H1 (cell line): ENCODE measurements at regions not wholly inside any gene's neighbourhood (a gene's known extent, or its start where the extent isn't known, plus 50 kb on each side); places are given as distances from the start of the nearest gene placed in this dataset.

Source experiments
- CTCF ChIA-PET: fragments of 300-600 bp; sonication (Branson Sonifier 250); formaldehyde crosslinking; loops from one replicate; lab custom pipeline; 2021; ENCODE audit not compliant: partially characterized antibody; lab: Charles Lee
- POLR2A ChIA-PET: fragments of 300-600 bp; sonication (Branson Sonifier 250); formaldehyde crosslinking; loops from one replicate; lab custom pipeline; 2021; ENCODE audit warnings: inconsistent platforms; ENCODE audit not compliant: partially characterized antibody; lab: Charles Lee
- DNase-seq, 2 experiments: peaks; one replicate each; pipeline versions ENCODE4 v3.0.0 to v3.0.0-alpha.2; 2010 to 2022; ENCODE audit warnings: low spot score in 2 of 2, low read depth in 1 of 2, mixed read lengths in 1 of 2
- FAIRE-seq: peaks from 2 replicates; lab custom pipeline; 2011; peaks lifted over from hg19 to GRCh38; lab: Jason Lieb, UNC
- H2AFZ ChIP-seq: 2 replicates; pipeline ENCODE4 v1.8.1; 2012; ENCODE audit warnings: low read length, inconsistent platforms
- H2AK5ac ChIP-seq: 2 replicates; pipeline ENCODE4 v1.6.1; 2013; ENCODE audit warnings: low read depth, low read length
- H2BK120ac ChIP-seq: replicated peaks from 2 replicates; pipeline ENCODE3; 2013; ENCODE audit warnings: low read depth, low read length, inconsistent platforms
- H2BK12ac ChIP-seq: 2 replicates; pipeline ENCODE4 v1.6.1; 2013; ENCODE audit warnings: low read depth, low read length
- H2BK15ac ChIP-seq: 2 replicates; pipeline ENCODE4 v1.6.1; 2013; ENCODE audit warnings: low read length
- H2BK20ac ChIP-seq: 2 replicates; pipeline ENCODE4 v1.6.1; 2013; ENCODE audit warnings: low read length
- H2BK5ac ChIP-seq: 2 replicates; pipeline ENCODE4 v1.6.1; 2013; ENCODE audit warnings: low read depth, low read length
- H3K14ac ChIP-seq: 2 replicates; pipeline ENCODE4 v1.6.1; 2013; ENCODE audit warnings: inconsistent platforms; ENCODE audit not compliant: insufficient read length
- H3K18ac ChIP-seq: 2 replicates; pipeline ENCODE4 v1.6.1; 2013; ENCODE audit warnings: low read length; ENCODE audit errors: extremely low read depth
- H3K23ac ChIP-seq: 2 replicates; pipeline ENCODE4 v1.6.1; 2013; ENCODE audit warnings: inconsistent platforms; ENCODE audit not compliant: insufficient read length
- H3K23me2 ChIP-seq: 2 replicates; pipeline ENCODE4 v1.6.1; 2013; ENCODE audit warnings: low read depth, low read length
- H3K27ac ChIP-seq: 2 replicates; pipeline ENCODE4 v1.6.1; 2011; ENCODE audit warnings: low read depth, low read length, inconsistent platforms
- H3K27me3 ChIP-seq, 4 experiments: replicated peaks in 1 of 4; 1 replicate in 1 of 4; 2 replicates in 3 of 4; pipeline versions ENCODE4 v1.6.1 to v1.8.1; 2011 to 2013; ENCODE audit warnings: low read length in 3 of 4, mild to moderate bottlenecking in 3 of 4, inconsistent platforms in 2 of 4, mixed read lengths in 2 of 4, moderate library complexity in 1 of 4; ENCODE audit not compliant: control insufficient read depth in 3 of 4, insufficient read depth in 3 of 4; ENCODE audit errors: extremely low read depth in 1 of 4
- H3K36me3 ChIP-seq, 4 experiments: 2 replicates each; pipeline versions ENCODE4 v1.6.1 to v1.8.1; 2011 to 2013; ENCODE audit warnings: mild to moderate bottlenecking in 4 of 4, low read length in 3 of 4, moderate library complexity in 2 of 4, control low read depth in 1 of 4, inconsistent platforms in 1 of 4; ENCODE audit not compliant: insufficient read depth in 4 of 4, control insufficient read depth in 2 of 4
- H3K4ac ChIP-seq: replicated peaks from 2 replicates; pipeline ENCODE3; 2013; ENCODE audit warnings: low read length, low read depth, mixed read lengths, inconsistent platforms; ENCODE audit not compliant: insufficient read length
- H3K4me1 ChIP-seq, 4 experiments: replicated peaks in 1 of 4; 1 replicate in 1 of 4; 2 replicates in 3 of 4; pipeline versions ENCODE4 v1.6.1 to v1.8.1; 2011 to 2013; ENCODE audit warnings: low read length in 3 of 4, inconsistent platforms in 2 of 4, mixed read lengths in 1 of 4; ENCODE audit not compliant: insufficient read depth in 4 of 4, control insufficient read depth in 3 of 4
- H3K4me2 ChIP-seq, 2 experiments: 2 replicates each; pipeline versions ENCODE4 v1.6.1 to v1.8.1; 2011 to 2013; ENCODE audit warnings: low read depth in 2 of 2, low read length in 2 of 2, control low read depth in 1 of 2, inconsistent platforms in 1 of 2, mild to moderate bottlenecking in 1 of 2; ENCODE audit not compliant: insufficient read depth in 1 of 2
- H3K4me3 ChIP-seq, 4 experiments: fragments of 200-600, 300-600 bp in 1 of 4; sonication (generic), shearing (Covaris generic), sonication (Bioruptor Twin) in 1 of 4; 2 replicates each; pipeline versions ENCODE4 v1.5.1 to v1.8.1; 2011 to 2016; ENCODE audit warnings: low read length in 4 of 4, low read depth in 3 of 4, control low read depth in 2 of 4, inconsistent platforms in 2 of 4, mild to moderate bottlenecking in 2 of 4, mixed read lengths in 1 of 4, moderate library complexity in 1 of 4; ENCODE audit not compliant: insufficient read depth in 2 of 4; ENCODE audit errors: extremely low read depth in 1 of 4
- H3K56ac ChIP-seq: replicated peaks from 2 replicates; pipeline ENCODE3; 2013; ENCODE audit warnings: low read depth, mild to moderate bottlenecking, mixed read lengths, low read length, inconsistent platforms; ENCODE audit not compliant: insufficient read length
- H3K79me1 ChIP-seq: 2 replicates; pipeline ENCODE4 v1.6.1; 2013; ENCODE audit warnings: low read depth, low read length, control low read depth
- H3K79me2 ChIP-seq, 2 experiments: 2 replicates each; pipeline versions ENCODE4 v1.6.1 to v1.8.1; 2012 to 2013; ENCODE audit warnings: low read length in 2 of 2, mild to moderate bottlenecking in 2 of 2, inconsistent platforms in 1 of 2; ENCODE audit not compliant: insufficient read depth in 2 of 2, control insufficient read depth in 1 of 2
- H3K9ac ChIP-seq, 4 experiments: replicated peaks in 1 of 4; 1 replicate in 1 of 4; 2 replicates in 3 of 4; pipeline versions ENCODE4 v1.6.1 to v1.8.1; 2011 to 2013; ENCODE audit warnings: low read depth in 3 of 4, low read length in 3 of 4, control low read depth in 2 of 4, mild to moderate bottlenecking in 2 of 4, moderate library complexity in 2 of 4, inconsistent platforms in 1 of 4; ENCODE audit errors: extremely low read depth in 1 of 4
- H3K9me3 ChIP-seq, 2 experiments: 2 replicates each; pipeline versions ENCODE4 v1.6.1 to v1.8.1; 2012 to 2013; ENCODE audit warnings: mild to moderate bottlenecking in 2 of 2, moderate library complexity in 2 of 2, control low read depth in 1 of 2, inconsistent platforms in 1 of 2, low read depth in 1 of 2, low read length in 1 of 2, mixed read lengths in 1 of 2; ENCODE audit not compliant: insufficient read depth in 2 of 2
- H4K20me1 ChIP-seq, 2 experiments: replicated peaks in 1 of 2; 2 replicates each; pipeline versions ENCODE3 to v1.8.1; 2011 to 2013; ENCODE audit warnings: inconsistent platforms in 2 of 2, low read length in 2 of 2, mild to moderate bottlenecking in 1 of 2; ENCODE audit not compliant: insufficient read depth in 2 of 2, control insufficient read depth in 1 of 2
- H4K5ac ChIP-seq: 2 replicates; pipeline ENCODE4 v1.6.1; 2013; ENCODE audit warnings: low read length, low read depth, mixed read lengths, inconsistent platforms; ENCODE audit not compliant: insufficient read length
- H4K8ac ChIP-seq: 2 replicates; pipeline ENCODE4 v1.8.0; 2013; ENCODE audit warnings: mild to moderate bottlenecking, moderate library complexity, low read length, inconsistent platforms; ENCODE audit not compliant: insufficient read depth; ENCODE audit errors: extremely low read depth
- H4K91ac ChIP-seq: replicated peaks from 2 replicates; pipeline ENCODE3; 2013; ENCODE audit warnings: low read length, mixed read lengths, inconsistent platforms; ENCODE audit not compliant: insufficient read length
- CBX8 ChIP-seq: fragments of 300-800, 300-1000 bp; sonication (generic); IDR thresholded peaks from 2 replicates; pipeline ENCODE4 v1.7.1; 2016; ENCODE audit warnings: low read depth, low read length, borderline replicate concordance
- CHD2 ChIP-seq: IDR thresholded peaks from 2 replicates; pipeline ENCODE4 v1.6.1; 2012; ENCODE audit warnings: low read length, improper control_type of control experiment
- CREB1 ChIP-seq: IDR thresholded peaks from 2 replicates; pipeline ENCODE4 v1.6.1; 2012; ENCODE audit warnings: inconsistent platforms
- JUN ChIP-seq: IDR thresholded peaks from 2 replicates; pipeline ENCODE4 v1.6.1; 2011; ENCODE audit warnings: low read depth, mild to moderate bottlenecking, improper control_type of control experiment, low read length
- KDM4A ChIP-seq: IDR thresholded peaks from one replicate; pipeline ENCODE4 v1.7.1; 2012; ENCODE audit warnings: low read depth, mild to moderate bottlenecking, moderate library complexity, low read length, inconsistent platforms; ENCODE audit not compliant: severe bottlenecking
- POLR2AphosphoS5 ChIP-seq: IDR thresholded peaks from 2 replicates; pipeline ENCODE4 v1.6.1; 2011; ENCODE audit warnings: low read depth, low read length
- RBBP5 ChIP-seq: IDR thresholded peaks from 2 replicates; pipeline ENCODE4 v1.7.1; 2012; ENCODE audit warnings: low read depth, mild to moderate bottlenecking, inconsistent platforms, low read length, moderate library complexity, borderline replicate concordance
- SIX5 ChIP-seq: IDR thresholded peaks from 2 replicates; pipeline ENCODE4 v1.6.1; 2011; ENCODE audit warnings: mild to moderate bottlenecking, low read depth, low read length
- SP2 ChIP-seq: IDR thresholded peaks from 2 replicates; pipeline ENCODE4 v1.6.1; 2012; ENCODE audit warnings: mild to moderate bottlenecking, low read length, inconsistent platforms
- WGBS, 2 experiments: shearing (Covaris generic) in 1 of 2; methylation state at CpG; one replicate each; pipeline versions ENCODE4 v1.1.6 to v1.1.7; 2013 to 2015; ENCODE audit warnings: low lambda C conversion rate in 2 of 2, mixed read lengths in 2 of 2, inconsistent platforms in 1 of 2, low coverage in 1 of 2, missing lambda C conversion rate in 1 of 2; ENCODE audit not compliant: insufficient replicate concordance in 2 of 2, insufficient coverage in 1 of 2, insufficient read length in 1 of 2; ENCODE audit errors: extremely low coverage in 1 of 2, missing lambda C conversion rate in 1 of 2; 5-methylcytosine and 5-hydroxymethylcytosine counted together
- TF ChIP-seq, protein P1 (sequence below): IDR thresholded peaks from 2 replicates; pipeline ENCODE4 v1.6.1; 2011; ENCODE audit warnings: low read depth, mild to moderate bottlenecking, low read length; ENCODE audit not compliant: insufficient read depth
- TF ChIP-seq, protein P2 (sequence below): IDR thresholded peaks from 2 replicates; pipeline ENCODE4 v1.6.1; 2012; ENCODE audit warnings: inconsistent platforms

DNA sequence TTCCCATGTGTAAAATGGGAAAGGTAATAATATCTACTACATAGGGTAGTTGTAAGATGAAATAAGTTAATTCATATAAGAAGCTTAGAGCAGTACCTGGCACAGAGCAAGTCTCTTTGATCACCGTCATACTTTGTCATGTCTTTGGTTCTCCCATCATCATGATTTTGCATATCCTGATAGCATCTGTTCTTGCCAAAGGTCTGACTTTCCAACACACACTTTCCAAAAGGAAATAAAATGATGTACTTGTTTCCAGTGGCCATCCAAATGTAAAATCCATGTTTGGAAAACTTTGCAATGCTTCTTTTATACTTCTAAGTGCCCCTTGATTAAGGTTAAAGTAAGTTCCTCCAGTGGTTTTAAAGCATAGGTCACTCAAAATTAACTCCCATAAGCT, 266.9 kb upstream of the PTGER4 start:
- 91% methylated on average over 1 of the region's 1 CpG; no CpG with 5 or more reads in 1 of the 2 experiments for WGBS, 2 experiments
- H3K27ac ChIP-seq = no peak overlapping the region
- H3K36me3 ChIP-seq = no peaks in the 10 kb centered on the region
- no peaks in the 10 kb centered on the region for H3K27me3 ChIP-seq
- no peak overlapping the region for H3K9ac ChIP-seq
- H3K4ac ChIP-seq = no peak overlapping the region
- H3K4me3 ChIP-seq = no peak overlapping the region
- no peaks in the 10 kb centered on the region for H3K4me1 ChIP-seq
- FAIRE-seq (no peak), DNase-seq (no peak)
- no peak overlapping the region for H2BK5ac ChIP-seq
- CTCF ChIA-PET = interaction anchor here (0.7 kb wide), 1 partner anchor 15 kb away, joined by 3 read pairs; no protein-coding TSS in a partner anchor
- no peak overlapping the region for H3K4me2 ChIP-seq
- TF ChIP-seq CBX8 (no peak), POLR2AphosphoS5 (no peak), CHD2 (no peak), SP2 (no peak), RBBP5 (no peak), SIX5 (no peak), KDM4A (no peak), JUN (no peak), CREB1 (no peak)
- TF ChIP-seq, protein P1, sequence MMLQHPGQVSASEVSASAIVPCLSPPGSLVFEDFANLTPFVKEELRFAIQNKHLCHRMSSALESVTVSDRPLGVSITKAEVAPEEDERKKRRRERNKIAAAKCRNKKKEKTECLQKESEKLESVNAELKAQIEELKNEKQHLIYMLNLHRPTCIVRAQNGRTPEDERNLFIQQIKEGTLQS = no peak
- TF ChIP-seq, protein P2, sequence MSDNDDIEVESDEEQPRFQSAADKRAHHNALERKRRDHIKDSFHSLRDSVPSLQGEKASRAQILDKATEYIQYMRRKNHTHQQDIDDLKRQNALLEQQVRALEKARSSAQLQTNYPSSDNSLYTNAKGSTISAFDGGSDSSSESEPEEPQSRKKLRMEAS = no peak
- H3K56ac ChIP-seq = no peak overlapping the region
- no peaks in the 10 kb centered on the region for H3K23me2 ChIP-seq
- no peaks in the 10 kb centered on the region for H3K9me3 ChIP-seq
- H3K23ac ChIP-seq = no peak overlapping the region
- no peak overlapping the region for H2AK5ac ChIP-seq
- no peak overlapping the region for H3K14ac ChIP-seq
- no peak overlapping the region for H2BK20ac ChIP-seq
- no peak overlapping the region for H2AFZ ChIP-seq
- no peaks in the 10 kb centered on the region for H3K79me2 ChIP-seq
- H2BK120ac ChIP-seq = no peak overlapping the region
- H2BK15ac ChIP-seq = no peak overlapping the region
- no peak overlapping the region for H2BK12ac ChIP-seq
- no peaks in the 10 kb centered on the region for H4K20me1 ChIP-seq
- no peak overlapping the region for H4K91ac ChIP-seq
- no peak overlapping the region for H3K18ac ChIP-seq
- POLR2A ChIA-PET = no interaction called here
- no peak overlapping the region for H4K8ac ChIP-seq
- H3K79me1 ChIP-seq = no peaks in the 10 kb centered on the region
- H4K5ac ChIP-seq = no peak overlapping the region
